H1 (cell line): ENCODE measurements at regions not wholly inside any gene's neighbourhood (a gene's known extent, or its start where the extent isn't known, plus 50 kb on each side); places are given as distances from the start of the nearest gene placed in this dataset.

Experiments
- CTCF ChIA-PET: fragments of 300-600 bp; sonication (Branson Sonifier 250); formaldehyde crosslinking; loops from one replicate; lab custom pipeline; 2021; ENCODE audit not compliant: partially characterized antibody; lab: Charles Lee
- POLR2A ChIA-PET: fragments of 300-600 bp; sonication (Branson Sonifier 250); formaldehyde crosslinking; loops from one replicate; lab custom pipeline; 2021; ENCODE audit warnings: inconsistent platforms; ENCODE audit not compliant: partially characterized antibody; lab: Charles Lee
- DNase-seq, 2 experiments: peaks; one replicate each; pipeline versions ENCODE4 v3.0.0 to v3.0.0-alpha.2; 2010 to 2022; ENCODE audit warnings: low spot score in 2 of 2, low read depth in 1 of 2, mixed read lengths in 1 of 2
- FAIRE-seq: peaks from 2 replicates; lab custom pipeline; 2011; peaks lifted over from hg19 to GRCh38; lab: Jason Lieb, UNC
- H2AFZ ChIP-seq: 2 replicates; pipeline ENCODE4 v1.8.1; 2012; ENCODE audit warnings: low read length, inconsistent platforms
- H2AK5ac ChIP-seq: 2 replicates; pipeline ENCODE4 v1.6.1; 2013; ENCODE audit warnings: low read depth, low read length
- H2BK120ac ChIP-seq: replicated peaks from 2 replicates; pipeline ENCODE3; 2013; ENCODE audit warnings: low read depth, low read length, inconsistent platforms
- H2BK12ac ChIP-seq: 2 replicates; pipeline ENCODE4 v1.6.1; 2013; ENCODE audit warnings: low read depth, low read length
- H2BK15ac ChIP-seq: 2 replicates; pipeline ENCODE4 v1.6.1; 2013; ENCODE audit warnings: low read length
- H2BK20ac ChIP-seq: 2 replicates; pipeline ENCODE4 v1.6.1; 2013; ENCODE audit warnings: low read length
- H2BK5ac ChIP-seq: 2 replicates; pipeline ENCODE4 v1.6.1; 2013; ENCODE audit warnings: low read depth, low read length
- H3K14ac ChIP-seq: 2 replicates; pipeline ENCODE4 v1.6.1; 2013; ENCODE audit warnings: inconsistent platforms; ENCODE audit not compliant: insufficient read length
- H3K18ac ChIP-seq: 2 replicates; pipeline ENCODE4 v1.6.1; 2013; ENCODE audit warnings: low read length; ENCODE audit errors: extremely low read depth
- H3K23ac ChIP-seq: 2 replicates; pipeline ENCODE4 v1.6.1; 2013; ENCODE audit warnings: inconsistent platforms; ENCODE audit not compliant: insufficient read length
- H3K23me2 ChIP-seq: 2 replicates; pipeline ENCODE4 v1.6.1; 2013; ENCODE audit warnings: low read depth, low read length
- H3K27ac ChIP-seq: 2 replicates; pipeline ENCODE4 v1.6.1; 2011; ENCODE audit warnings: low read depth, low read length, inconsistent platforms
- H3K27me3 ChIP-seq, 4 experiments: replicated peaks in 1 of 4; 1 replicate in 1 of 4; 2 replicates in 3 of 4; pipeline versions ENCODE4 v1.6.1 to v1.8.1; 2011 to 2013; ENCODE audit warnings: low read length in 3 of 4, mild to moderate bottlenecking in 3 of 4, inconsistent platforms in 2 of 4, mixed read lengths in 2 of 4, moderate library complexity in 1 of 4; ENCODE audit not compliant: control insufficient read depth in 3 of 4, insufficient read depth in 3 of 4; ENCODE audit errors: extremely low read depth in 1 of 4
- H3K36me3 ChIP-seq, 4 experiments: 2 replicates each; pipeline versions ENCODE4 v1.6.1 to v1.8.1; 2011 to 2013; ENCODE audit warnings: mild to moderate bottlenecking in 4 of 4, low read length in 3 of 4, moderate library complexity in 2 of 4, control low read depth in 1 of 4, inconsistent platforms in 1 of 4; ENCODE audit not compliant: insufficient read depth in 4 of 4, control insufficient read depth in 2 of 4
- H3K4ac ChIP-seq: replicated peaks from 2 replicates; pipeline ENCODE3; 2013; ENCODE audit warnings: low read length, low read depth, mixed read lengths, inconsistent platforms; ENCODE audit not compliant: insufficient read length
- H3K4me1 ChIP-seq, 4 experiments: replicated peaks in 1 of 4; 1 replicate in 1 of 4; 2 replicates in 3 of 4; pipeline versions ENCODE4 v1.6.1 to v1.8.1; 2011 to 2013; ENCODE audit warnings: low read length in 3 of 4, inconsistent platforms in 2 of 4, mixed read lengths in 1 of 4; ENCODE audit not compliant: insufficient read depth in 4 of 4, control insufficient read depth in 3 of 4
- H3K4me2 ChIP-seq, 2 experiments: 2 replicates each; pipeline versions ENCODE4 v1.6.1 to v1.8.1; 2011 to 2013; ENCODE audit warnings: low read depth in 2 of 2, low read length in 2 of 2, control low read depth in 1 of 2, inconsistent platforms in 1 of 2, mild to moderate bottlenecking in 1 of 2; ENCODE audit not compliant: insufficient read depth in 1 of 2
- H3K4me3 ChIP-seq, 4 experiments: fragments of 200-600, 300-600 bp in 1 of 4; sonication (generic), shearing (Covaris generic), sonication (Bioruptor Twin) in 1 of 4; 2 replicates each; pipeline versions ENCODE4 v1.5.1 to v1.8.1; 2011 to 2016; ENCODE audit warnings: low read length in 4 of 4, low read depth in 3 of 4, control low read depth in 2 of 4, inconsistent platforms in 2 of 4, mild to moderate bottlenecking in 2 of 4, mixed read lengths in 1 of 4, moderate library complexity in 1 of 4; ENCODE audit not compliant: insufficient read depth in 2 of 4; ENCODE audit errors: extremely low read depth in 1 of 4
- H3K56ac ChIP-seq: replicated peaks from 2 replicates; pipeline ENCODE3; 2013; ENCODE audit warnings: low read depth, mild to moderate bottlenecking, mixed read lengths, low read length, inconsistent platforms; ENCODE audit not compliant: insufficient read length
- H3K79me1 ChIP-seq: 2 replicates; pipeline ENCODE4 v1.6.1; 2013; ENCODE audit warnings: low read depth, low read length, control low read depth
- H3K79me2 ChIP-seq, 2 experiments: 2 replicates each; pipeline versions ENCODE4 v1.6.1 to v1.8.1; 2012 to 2013; ENCODE audit warnings: low read length in 2 of 2, mild to moderate bottlenecking in 2 of 2, inconsistent platforms in 1 of 2; ENCODE audit not compliant: insufficient read depth in 2 of 2, control insufficient read depth in 1 of 2
- H3K9ac ChIP-seq, 4 experiments: replicated peaks in 1 of 4; 1 replicate in 1 of 4; 2 replicates in 3 of 4; pipeline versions ENCODE4 v1.6.1 to v1.8.1; 2011 to 2013; ENCODE audit warnings: low read depth in 3 of 4, low read length in 3 of 4, control low read depth in 2 of 4, mild to moderate bottlenecking in 2 of 4, moderate library complexity in 2 of 4, inconsistent platforms in 1 of 4; ENCODE audit errors: extremely low read depth in 1 of 4
- H3K9me3 ChIP-seq, 2 experiments: 2 replicates each; pipeline versions ENCODE4 v1.6.1 to v1.8.1; 2012 to 2013; ENCODE audit warnings: mild to moderate bottlenecking in 2 of 2, moderate library complexity in 2 of 2, control low read depth in 1 of 2, inconsistent platforms in 1 of 2, low read depth in 1 of 2, low read length in 1 of 2, mixed read lengths in 1 of 2; ENCODE audit not compliant: insufficient read depth in 2 of 2
- H4K20me1 ChIP-seq, 2 experiments: replicated peaks in 1 of 2; 2 replicates each; pipeline versions ENCODE3 to v1.8.1; 2011 to 2013; ENCODE audit warnings: inconsistent platforms in 2 of 2, low read length in 2 of 2, mild to moderate bottlenecking in 1 of 2; ENCODE audit not compliant: insufficient read depth in 2 of 2, control insufficient read depth in 1 of 2
- H4K5ac ChIP-seq: 2 replicates; pipeline ENCODE4 v1.6.1; 2013; ENCODE audit warnings: low read length, low read depth, mixed read lengths, inconsistent platforms; ENCODE audit not compliant: insufficient read length
- H4K8ac ChIP-seq: 2 replicates; pipeline ENCODE4 v1.8.0; 2013; ENCODE audit warnings: mild to moderate bottlenecking, moderate library complexity, low read length, inconsistent platforms; ENCODE audit not compliant: insufficient read depth; ENCODE audit errors: extremely low read depth
- H4K91ac ChIP-seq: replicated peaks from 2 replicates; pipeline ENCODE3; 2013; ENCODE audit warnings: low read length, mixed read lengths, inconsistent platforms; ENCODE audit not compliant: insufficient read length
- CREB1 ChIP-seq: IDR thresholded peaks from 2 replicates; pipeline ENCODE4 v1.6.1; 2012; ENCODE audit warnings: inconsistent platforms
- CTBP2 ChIP-seq: IDR thresholded peaks from 2 replicates; pipeline ENCODE4 v1.7.0; 2011; ENCODE audit warnings: borderline replicate concordance, mild to moderate bottlenecking, moderate library complexity, mixed read lengths, low read length; ENCODE audit not compliant: insufficient read depth, insufficient read length
- HDAC6 ChIP-seq: IDR thresholded peaks from one replicate; pipeline ENCODE4 v1.7.1; 2012; ENCODE audit warnings: low read depth, mild to moderate bottlenecking, inconsistent platforms, low read length, moderate library complexity
- PHF8 ChIP-seq: fragments of 200-600 bp; sonication (generic); conservative IDR thresholded peaks from 2 replicates; pipeline ENCODE4 v1.7.1; 2012; ENCODE audit warnings: low read depth, mild to moderate bottlenecking, inconsistent platforms, low read length, moderate library complexity
- POLR2A ChIP-seq, 2 experiments: IDR thresholded peaks; 1 replicate in 1 of 2; 2 replicates in 1 of 2; pipeline ENCODE4 v1.6.1; 2011; ENCODE audit warnings: low read depth in 2 of 2, low read length in 2 of 2, mild to moderate bottlenecking in 2 of 2; ENCODE audit errors: control extremely low read depth in 1 of 2
- RNF2 ChIP-seq: fragments of 200-900, 300-1000 bp; sonication (generic); IDR thresholded peaks from 2 replicates; pipeline ENCODE4 v1.7.1; 2016; ENCODE audit warnings: borderline replicate concordance, low read depth, mild to moderate bottlenecking, antibody characterized with exemption, low read length; ENCODE audit not compliant: poor library complexity, severe bottlenecking; ENCODE audit errors: missing control alignments
- SP2 ChIP-seq: IDR thresholded peaks from 2 replicates; pipeline ENCODE4 v1.6.1; 2012; ENCODE audit warnings: mild to moderate bottlenecking, low read length, inconsistent platforms
- TBP ChIP-seq: IDR thresholded peaks from 2 replicates; pipeline ENCODE4 v1.6.1; 2011; ENCODE audit warnings: low read depth, low read length, improper control_type of control experiment
- TEAD4 ChIP-seq: IDR thresholded peaks from 2 replicates; pipeline ENCODE4 v1.6.1; 2012; ENCODE audit warnings: low read depth, low read length, inconsistent platforms, mixed read lengths
- WGBS, 2 experiments: shearing (Covaris generic) in 1 of 2; methylation state at CpG; one replicate each; pipeline versions ENCODE4 v1.1.6 to v1.1.7; 2013 to 2015; ENCODE audit warnings: low lambda C conversion rate in 2 of 2, mixed read lengths in 2 of 2, inconsistent platforms in 1 of 2, low coverage in 1 of 2, missing lambda C conversion rate in 1 of 2; ENCODE audit not compliant: insufficient replicate concordance in 2 of 2, insufficient coverage in 1 of 2, insufficient read length in 1 of 2; ENCODE audit errors: extremely low coverage in 1 of 2, missing lambda C conversion rate in 1 of 2; 5-methylcytosine and 5-hydroxymethylcytosine counted together

DNA sequence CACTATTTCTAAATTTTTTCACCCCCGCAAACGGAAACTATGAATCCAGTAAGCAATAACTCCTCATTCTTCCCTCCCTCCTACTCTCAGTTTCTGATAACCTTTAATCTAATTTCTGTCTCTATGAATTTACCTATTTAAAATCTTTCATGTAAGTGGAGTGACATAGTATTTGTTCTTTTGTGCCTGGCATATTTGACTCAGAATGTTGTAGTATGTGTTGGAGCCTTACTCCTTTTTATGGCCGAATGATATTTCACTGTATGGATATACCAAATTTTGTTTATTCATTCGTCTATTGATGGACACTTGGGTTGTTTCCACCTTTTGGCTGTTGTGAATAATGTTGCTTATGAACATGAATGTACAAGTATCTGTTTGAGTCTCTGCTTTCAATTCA lies 61.1 kb upstream of the C1GALT1C1 start:
- Histone ChIP-seq H3K36me3 (no peaks in the 10 kb centered on the region), H2BK15ac (no peak overlapping the region), H3K18ac (no peak overlapping the region), H2AFZ (no peak overlapping the region), H3K9me3 (no peaks in the 10 kb centered on the region), H3K14ac (no peak overlapping the region), H3K27ac (no peak overlapping the region), H3K23me2 (no peaks in the 10 kb centered on the region), H3K56ac (no peak overlapping the region), H3K9ac (no peak overlapping the region), H3K79me2 (no peaks in the 10 kb centered on the region), H3K27me3 (no peaks in the 10 kb centered on the region), H4K5ac (no peak overlapping the region), H4K20me1 (no peaks in the 10 kb centered on the region), H3K4me3 (no peak overlapping the region), H2AK5ac (no peak overlapping the region), H2BK20ac (no peak overlapping the region), H3K23ac (no peak overlapping the region), H4K91ac (no peak overlapping the region), H2BK12ac (no peak overlapping the region), H3K4ac (no peak overlapping the region), H2BK120ac (no peak overlapping the region), H4K8ac (no peak overlapping the region), H3K79me1 (no peaks in the 10 kb centered on the region), H3K4me2 (no peak overlapping the region), H2BK5ac (no peak overlapping the region), H3K4me1 (no peaks in the 10 kb centered on the region)
- TF ChIP-seq SP2, result no peak
- no peak for TF ChIP-seq PHF8
- no peak for TF ChIP-seq TBP
- TF ChIP-seq RNF2, result no peak
- TF ChIP-seq POLR2A (IDR thresholded peaks at IDR 0.05; ENCODE audit: control extremely low read depth in 1 of 2, low read depth in 2 of 2, low read length in 2 of 2), result no peak
- no peak for TF ChIP-seq CREB1
- TF ChIP-seq TEAD4, result no peak
- no peak for TF ChIP-seq HDAC6
- no peak for TF ChIP-seq CTBP2
- POLR2A ChIA-PET, result no interaction called here
- DNase-seq (no peak), FAIRE-seq (no peak)
- WGBS, 2 experiments, result 86% methylated on average over 4 of the region's 4 CpGs; no CpG with 5 or more reads in 1 of the 2 experiments
- CTCF ChIA-PET, result no interaction called here
